Cardiac muscle cell (in vitro differentiated cells and primary cell): ENCODE measurements at regions not wholly inside any gene's neighbourhood (a gene's known extent, or its start where the extent isn't known, plus 50 kb on each side); places are given as distances from the start of the nearest gene placed in this dataset.

ENCODE experiments used
- DNase-seq, 2 donors: peaks; one replicate each; pipeline versions ENCODE4 v3.0.0 to v3.0.0-alpha.2; 2010 to 2017; ENCODE audit warnings: low read depth in 1 of 2, low spot score in 1 of 2
- H3K27ac ChIP-seq: fragments of 200-600 bp; sonication (generic); 2 replicates; pipeline ENCODE4 v1.5.1; 2016
- H3K27me3 ChIP-seq: fragments of 200-600 bp; sonication (generic); 2 replicates; pipeline ENCODE4 v1.6.0; 2016; ENCODE audit warnings: control low read depth
- H3K36me3 ChIP-seq: fragments of 200-600 bp; sonication (generic); 2 replicates; pipeline ENCODE4 v1.5.1; 2016; ENCODE audit warnings: control low read depth
- H3K4me1 ChIP-seq: fragments of 200-600 bp; sonication (generic); 2 replicates; pipeline ENCODE4 v1.8.1; 2017; ENCODE audit warnings: low read depth, mild to moderate bottlenecking, mixed run types
- H3K4me3 ChIP-seq: fragments of 200-600 bp; sonication (generic); 2 replicates; pipeline ENCODE4 v1.5.1; 2016; ENCODE audit warnings: mild to moderate bottlenecking
- H3K9me3 ChIP-seq: fragments of 200-600 bp; sonication (generic); 2 replicates; pipeline ENCODE4 v1.5.1; 2017; ENCODE audit warnings: low read depth, mild to moderate bottlenecking, control low read depth
- TF ChIP-seq, protein P1 (sequence below): IDR thresholded peaks from 2 replicates; pipeline ENCODE4 v1.5.1; 2012; ENCODE audit warnings: low read depth, mild to moderate bottlenecking, low read length

DNA sequence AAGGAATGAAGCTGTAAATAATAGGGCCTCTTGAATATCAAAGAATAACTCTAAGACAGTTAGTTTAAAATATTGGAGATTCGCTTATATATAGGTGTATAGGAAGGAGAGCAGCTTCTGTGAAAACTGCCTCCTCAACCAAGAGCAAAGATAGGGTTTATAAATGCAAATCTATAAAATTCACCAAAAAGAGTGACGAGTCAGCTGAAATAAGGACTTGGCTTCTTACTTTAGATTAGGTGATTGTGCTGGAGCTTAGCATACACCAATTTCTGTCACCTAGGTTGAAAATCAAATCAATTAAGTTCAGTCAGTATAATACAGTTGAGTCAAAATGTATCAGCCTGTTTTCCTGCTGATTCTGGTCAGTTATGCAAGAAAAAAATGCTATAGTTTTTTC lies 113.8 kb upstream of the SGCE start:
- Histone ChIP-seq H3K4me1 (no peaks in the 10 kb centered on the region), H3K9me3 (no peaks in the 10 kb centered on the region), H3K27me3 (no peaks in the 10 kb centered on the region), H3K4me3 (no peak overlapping the region), H3K27ac (no peak overlapping the region), H3K36me3 (no peaks in the 10 kb centered on the region)
- DNase-seq = no peak
- TF ChIP-seq, protein P1, sequence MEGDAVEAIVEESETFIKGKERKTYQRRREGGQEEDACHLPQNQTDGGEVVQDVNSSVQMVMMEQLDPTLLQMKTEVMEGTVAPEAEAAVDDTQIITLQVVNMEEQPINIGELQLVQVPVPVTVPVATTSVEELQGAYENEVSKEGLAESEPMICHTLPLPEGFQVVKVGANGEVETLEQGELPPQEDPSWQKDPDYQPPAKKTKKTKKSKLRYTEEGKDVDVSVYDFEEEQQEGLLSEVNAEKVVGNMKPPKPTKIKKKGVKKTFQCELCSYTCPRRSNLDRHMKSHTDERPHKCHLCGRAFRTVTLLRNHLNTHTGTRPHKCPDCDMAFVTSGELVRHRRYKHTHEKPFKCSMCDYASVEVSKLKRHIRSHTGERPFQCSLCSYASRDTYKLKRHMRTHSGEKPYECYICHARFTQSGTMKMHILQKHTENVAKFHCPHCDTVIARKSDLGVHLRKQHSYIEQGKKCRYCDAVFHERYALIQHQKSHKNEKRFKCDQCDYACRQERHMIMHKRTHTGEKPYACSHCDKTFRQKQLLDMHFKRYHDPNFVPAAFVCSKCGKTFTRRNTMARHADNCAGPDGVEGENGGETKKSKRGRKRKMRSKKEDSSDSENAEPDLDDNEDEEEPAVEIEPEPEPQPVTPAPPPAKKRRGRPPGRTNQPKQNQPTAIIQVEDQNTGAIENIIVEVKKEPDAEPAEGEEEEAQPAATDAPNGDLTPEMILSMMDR = no peak

DNA sequence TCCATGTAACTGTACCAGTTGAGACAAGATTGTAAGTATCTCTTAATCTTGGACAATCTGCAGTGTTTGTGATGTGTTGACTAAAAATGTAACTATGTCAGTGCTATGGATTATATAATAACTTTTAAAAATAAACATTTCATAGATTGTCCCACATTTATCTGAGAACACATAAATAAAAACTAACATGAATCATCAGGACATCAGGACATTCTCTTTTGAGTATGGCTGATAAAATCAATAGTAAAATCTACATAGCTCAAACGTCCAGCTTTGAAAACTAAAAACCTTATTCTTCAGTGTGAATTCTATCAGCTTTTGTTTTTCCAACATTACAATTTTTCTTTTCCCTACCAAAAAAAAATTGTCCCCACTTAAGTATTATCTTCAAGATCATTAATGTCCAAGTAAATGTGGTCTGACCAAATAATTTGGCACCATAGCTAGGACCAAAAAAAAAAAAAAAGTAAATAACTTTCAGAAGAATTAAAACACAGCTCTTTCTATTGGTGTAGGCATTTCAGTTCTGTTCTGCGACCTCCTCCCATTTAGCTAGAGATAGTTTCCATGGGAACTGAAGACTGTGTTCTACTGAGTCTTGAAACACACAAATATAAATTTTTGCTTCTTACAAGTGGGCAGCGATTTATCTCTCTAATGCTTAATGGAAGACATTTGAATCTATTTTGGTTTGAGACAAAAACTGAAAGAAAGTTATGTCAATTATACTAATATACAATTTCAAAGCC lies 123.0 kb upstream of the SGCE start:
- TF ChIP-seq, protein P1 = no peak
- Histone ChIP-seq H3K9me3 (no peaks in the 10 kb centered on the region), H3K4me3 (no peak overlapping the region), H3K4me1 (no peaks in the 10 kb centered on the region), H3K36me3 (no peaks in the 10 kb centered on the region), H3K27me3 (no peaks in the 10 kb centered on the region), H3K27ac (no peak overlapping the region)
- DNase-seq = peak in 1 of 2 donors; percentile 15

DNA sequence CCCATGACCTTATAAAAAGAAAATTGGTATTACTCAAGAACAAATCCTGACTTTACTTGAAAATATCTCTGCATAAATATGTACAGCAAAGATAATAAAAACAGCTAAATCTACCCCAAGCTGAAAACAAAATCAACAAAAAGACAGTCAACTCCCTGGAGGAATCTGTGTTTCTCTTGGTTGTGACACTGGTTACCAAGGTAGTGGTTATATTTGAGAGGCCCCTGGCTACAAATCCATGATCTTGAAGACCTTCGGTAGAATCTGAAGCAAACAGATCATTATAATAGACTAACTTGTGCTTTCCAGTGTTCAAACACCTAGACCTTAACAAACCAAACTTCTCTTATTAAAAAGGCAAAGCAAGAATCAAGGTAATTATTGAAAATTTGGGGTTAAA lies 123.9 kb upstream of the SGCE start:
- Histone ChIP-seq H3K27ac (no peak overlapping the region), H3K4me1 (no peaks in the 10 kb centered on the region), H3K36me3 (no peaks in the 10 kb centered on the region), H3K9me3 (no peaks in the 10 kb centered on the region), H3K4me3 (no peak overlapping the region), H3K27me3 (no peaks in the 10 kb centered on the region)
- TF ChIP-seq, protein P1 = no peak
- DNase-seq = no peak

DNA sequence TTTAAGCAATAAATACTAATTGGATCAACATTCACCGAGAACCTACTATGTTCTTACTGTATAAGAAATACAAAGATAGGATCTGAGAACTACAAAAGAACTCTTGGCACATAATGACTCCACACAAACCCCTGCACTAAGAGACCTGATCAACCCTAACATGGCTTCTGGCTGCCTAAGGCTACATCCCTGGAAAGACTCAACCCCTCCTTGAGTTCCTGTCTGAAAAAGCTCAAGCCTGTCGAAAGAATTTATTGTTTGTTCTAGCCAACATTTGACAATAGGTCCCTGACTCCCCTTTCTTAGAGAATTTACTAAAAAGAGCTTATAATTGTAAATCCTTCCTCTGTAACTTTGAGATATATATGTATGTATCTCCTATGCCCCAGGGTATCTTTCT lies 125.3 kb upstream of the SGCE start:
- TF ChIP-seq, protein P1 = no peak
- no peak for DNase-seq

DNA sequence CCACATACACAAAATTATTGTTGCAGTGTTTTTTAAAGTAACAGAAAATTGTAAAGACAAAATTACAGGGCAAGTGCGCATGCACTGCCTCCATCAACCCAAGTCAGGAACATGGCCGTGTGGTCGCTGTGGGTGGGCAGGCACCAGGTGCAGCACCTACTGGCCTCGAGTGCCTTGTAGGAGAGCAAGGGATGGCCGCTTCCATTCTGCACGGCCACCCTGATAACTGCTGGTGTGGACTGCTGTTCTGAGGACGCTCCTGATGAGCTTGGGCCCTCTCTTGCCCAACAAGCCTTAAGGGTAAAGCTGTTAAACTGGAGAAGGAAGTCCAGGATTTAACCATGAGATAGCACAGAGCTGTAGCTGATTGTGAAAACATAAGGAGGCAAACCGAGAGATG lies 124.6 kb upstream of the PPP1R9A start:
- no peaks in the 10 kb centered on the region for H3K4me1 ChIP-seq
- H3K9me3 ChIP-seq = no peaks in the 10 kb centered on the region
- H3K27me3 ChIP-seq = no peaks in the 10 kb centered on the region
- no peaks in the 10 kb centered on the region for H3K36me3 ChIP-seq
- no peak overlapping the region for H3K4me3 ChIP-seq
- TF ChIP-seq, protein P1 = no peak
- H3K27ac ChIP-seq = no peak overlapping the region
- no peak for DNase-seq

More for the DNA sequence above, 125.3 kb upstream of the SGCE start:
- Histone ChIP-seq H3K36me3 (no peaks in the 10 kb centered on the region), H3K27me3 (no peaks in the 10 kb centered on the region), H3K9me3 (no peaks in the 10 kb centered on the region), H3K4me3 (no peak overlapping the region), H3K4me1 (no peaks in the 10 kb centered on the region), H3K27ac (no peak overlapping the region)
